ENCODE measurements at regions not wholly inside any gene's neighbourhood (a gene's known extent, or its start where the extent isn't known, plus 50 kb on each side); places are given as distances from the start of the nearest gene placed in this dataset.

GRCh38 chr10:18753312-18753895, 94.2 kb downstream of the ARL5B start:
- FAIRE-seq (no peak), DNase-seq (no peak), ATAC-seq (no peak)
- 41 to 42% methylated on average over 11 of the region's 11 CpGs for WGBS, 2 donors
- H3K4me1 ChIP-seq: no peaks in the 10 kb centered on the region
- H3K4me3 ChIP-seq: no peak overlapping the region
- no peaks in the 10 kb centered on the region for H3K36me3 ChIP-seq
- intact Hi-C loops (cut with DNase I): no loop called here
- no peak for TF ChIP-seq CTCF (IDR thresholded peaks at IDR 0.05)
- H3K27me3 ChIP-seq: no peaks in the 10 kb centered on the region
- H3K9me3 ChIP-seq: no peaks in the 10 kb centered on the region
- H3K27ac ChIP-seq: no peak overlapping the region

- no peak for FAIRE-seq
- intact Hi-C loops (cut with DNase I): no loop called here
- 56 to 74% methylated on average over 1 of the region's 1 CpG for WGBS, 2 donors
- no peak for DNase-seq
- Histone ChIP-seq H3K27me3 (no peaks in the 10 kb centered on the region), H3K9me3 (no peaks in the 10 kb centered on the region), H3K4me3 (no peak overlapping the region), H3K4me1 (no peaks in the 10 kb centered on the region), H3K27ac (no peak overlapping the region), H3K36me3 (no peaks in the 10 kb centered on the region)
- ATAC-seq: no peak
- TF ChIP-seq CTCF (IDR thresholded peaks at IDR 0.05): no peak
These were observed 100.3 kb downstream of the ARL5B start for GRCh38 chr10:18759575-18759974.

- ATAC-seq: no peak
- Histone ChIP-seq H3K4me3 (no peak overlapping the region), H3K36me3 (no peaks in the 10 kb centered on the region), H3K27ac (no peak overlapping the region), H3K9me3 (no peaks in the 10 kb centered on the region), H3K27me3 (no peaks in the 10 kb centered on the region), H3K4me1 (no peaks in the 10 kb centered on the region)
- no peak for TF ChIP-seq CTCF (IDR thresholded peaks at IDR 0.05)
- DNase-seq: no peak
- intact Hi-C loops (cut with DNase I): no loop called here
- no peak for FAIRE-seq
- 62 to 71% methylated on average over 4 of the region's 4 CpGs for WGBS, 2 donors
These were observed 101.6 kb downstream of the ARL5B start for GRCh38 chr10:18760836-18761235.

GRCh38 chr10:18767981-18768380, 108.8 kb downstream of the ARL5B start:
- intact Hi-C loops (cut with DNase I): no loop called here
- no peaks in the 10 kb centered on the region for H3K4me1 ChIP-seq
- H3K27me3 ChIP-seq: no peaks in the 10 kb centered on the region
- DNase-seq: no peak
- H3K9me3 ChIP-seq: no peaks in the 10 kb centered on the region
- TF ChIP-seq CTCF (IDR thresholded peaks at IDR 0.05): no peak
- FAIRE-seq: no peak
- ATAC-seq: no peak
- no peaks in the 10 kb centered on the region for H3K36me3 ChIP-seq
- WGBS, 2 donors: 57 to 71% methylated on average over 4 of the region's 4 CpGs
- no peak overlapping the region for H3K4me3 ChIP-seq
- no peak overlapping the region for H3K27ac ChIP-seq

GRCh38 chr10:18773180-18773579, 113.9 kb downstream of the ARL5B start:
- Histone ChIP-seq H3K27ac (no peak overlapping the region), H3K36me3 (no peaks in the 10 kb centered on the region), H3K4me3 (no peak overlapping the region), H3K4me1 (no peaks in the 10 kb centered on the region), H3K27me3 (no peaks in the 10 kb centered on the region), H3K9me3 (no peaks in the 10 kb centered on the region)
- ATAC-seq: no peak
- intact Hi-C loops (cut with DNase I): no loop called here
- no peak for TF ChIP-seq CTCF (IDR thresholded peaks at IDR 0.05)
- no peak for FAIRE-seq
- WGBS, 2 donors: 62 to 68% methylated on average over 4 of the region's 4 CpGs
- no peak for DNase-seq
